ENCODE measurements at regions not wholly inside any gene's neighbourhood (a gene's known extent, or its start where the extent isn't known, plus 50 kb on each side); places are given as distances from the start of the nearest gene placed in this dataset.

DNA sequence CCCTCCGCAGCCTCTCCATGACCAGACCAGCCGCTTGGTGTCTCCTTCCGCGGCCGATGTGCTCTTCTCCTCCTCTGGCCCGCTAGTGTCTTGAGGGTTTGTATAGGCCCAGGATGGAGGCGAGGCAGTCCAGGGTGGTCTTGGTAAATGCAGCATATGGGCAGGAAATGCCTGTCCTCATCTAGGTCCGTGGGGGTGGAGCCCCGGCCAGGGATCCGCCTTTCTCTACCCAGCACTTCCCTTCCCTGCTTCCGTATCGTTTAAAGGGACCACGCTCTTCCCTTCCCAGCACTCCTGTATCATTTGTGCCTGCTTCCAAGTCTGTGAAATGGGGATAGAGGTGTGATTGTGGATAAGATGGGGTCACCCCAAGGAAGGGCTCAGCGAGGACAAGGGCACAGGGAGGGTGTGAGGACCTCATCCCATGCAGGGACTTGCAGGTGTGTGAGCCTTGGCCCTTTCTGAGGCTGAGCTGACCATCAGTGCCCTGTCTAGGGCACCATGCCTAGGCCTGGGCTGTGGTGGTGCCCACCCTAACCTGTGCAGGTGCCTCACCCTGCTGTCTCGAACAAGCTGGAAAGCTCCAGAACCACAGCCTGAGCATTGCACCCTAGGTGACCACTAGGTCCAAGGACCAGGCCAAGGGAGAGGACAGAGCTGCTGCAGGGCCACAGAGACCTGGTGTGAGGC lies 326.8 kb upstream of the RTL1 start:
- dilution Hi-C loops (cut with MboI; ENCODE audit: extremely low pct_ligation_motif_present, low sequenced_read_pairs): no loop called here
- no peaks in the 10 kb centered on the region for H3K9me3 ChIP-seq (replicated peaks; ENCODE audit: control insufficient read depth, insufficient read depth, low read length)
- intact Hi-C loops (cut with micrococcal nuclease): no loop called here
- H3K4me1 ChIP-seq (ENCODE audit: control insufficient read depth, extremely low read depth, insufficient read depth, low read length): no peaks in the 10 kb centered on the region
- H4K20me1 ChIP-seq (replicated peaks; ENCODE audit: control insufficient read depth, extremely low read depth, insufficient read depth, low read length): no peaks in the 10 kb centered on the region
- no peaks in the 10 kb centered on the region for H3K9me1 ChIP-seq (replicated peaks; ENCODE audit: control insufficient read depth, extremely low read depth, insufficient read depth, low read length)
- CTCF ChIA-PET: interaction anchor here (0.9 kb wide), 1 partner anchor 9 kb away, joined by 3 read pairs; no protein-coding TSS in a partner anchor
- no peak overlapping the region for H3K4me3 ChIP-seq (replicated peaks in 1 of 3; ENCODE audit: insufficient read depth in 1 of 3, low read depth in 1 of 3, low read length in 3 of 3)
- no peak overlapping the region for H3K4me2 ChIP-seq (ENCODE audit: insufficient read depth, low read length)
- H3K79me2 ChIP-seq (ENCODE audit: control insufficient read depth, insufficient read depth, low read length): no peaks in the 10 kb centered on the region
- H3K27ac ChIP-seq (ENCODE audit: insufficient read depth, low read depth, low read length): no peak overlapping the region
- TF ChIP-seq FOS (IDR thresholded peaks at IDR 0.05; ENCODE audit: borderline replicate concordance, insufficient read depth, low read length) (no peak), JUN (IDR thresholded peaks at IDR 0.05; ENCODE audit: borderline replicate concordance, insufficient read depth, insufficient read length, low read depth) (no peak), EZH2 (IDR thresholded peaks at IDR 0.05; ENCODE audit: borderline replicate concordance, low read depth, low read length, severe bottlenecking) (no peak), POLR2A (IDR thresholded peaks at IDR 0.05; ENCODE audit: low read depth, low read length) (no peak), POLR2AphosphoS5 (IDR thresholded peaks at IDR 0.05; ENCODE audit: insufficient read depth, low read depth, low read length) (no peak), GATA2 (IDR thresholded peaks at IDR 0.05; ENCODE audit: insufficient read depth, insufficient read length, low read depth, low read length) (no peak), MYC (IDR thresholded peaks at IDR 0.05; ENCODE audit: low read depth, low read length) (no peak)
- TF ChIP-seq, protein P1, sequence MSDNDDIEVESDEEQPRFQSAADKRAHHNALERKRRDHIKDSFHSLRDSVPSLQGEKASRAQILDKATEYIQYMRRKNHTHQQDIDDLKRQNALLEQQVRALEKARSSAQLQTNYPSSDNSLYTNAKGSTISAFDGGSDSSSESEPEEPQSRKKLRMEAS (IDR thresholded peaks at IDR 0.05; ENCODE audit: insufficient read depth, insufficient read length): no peak
- TF ChIP-seq, protein P2, sequence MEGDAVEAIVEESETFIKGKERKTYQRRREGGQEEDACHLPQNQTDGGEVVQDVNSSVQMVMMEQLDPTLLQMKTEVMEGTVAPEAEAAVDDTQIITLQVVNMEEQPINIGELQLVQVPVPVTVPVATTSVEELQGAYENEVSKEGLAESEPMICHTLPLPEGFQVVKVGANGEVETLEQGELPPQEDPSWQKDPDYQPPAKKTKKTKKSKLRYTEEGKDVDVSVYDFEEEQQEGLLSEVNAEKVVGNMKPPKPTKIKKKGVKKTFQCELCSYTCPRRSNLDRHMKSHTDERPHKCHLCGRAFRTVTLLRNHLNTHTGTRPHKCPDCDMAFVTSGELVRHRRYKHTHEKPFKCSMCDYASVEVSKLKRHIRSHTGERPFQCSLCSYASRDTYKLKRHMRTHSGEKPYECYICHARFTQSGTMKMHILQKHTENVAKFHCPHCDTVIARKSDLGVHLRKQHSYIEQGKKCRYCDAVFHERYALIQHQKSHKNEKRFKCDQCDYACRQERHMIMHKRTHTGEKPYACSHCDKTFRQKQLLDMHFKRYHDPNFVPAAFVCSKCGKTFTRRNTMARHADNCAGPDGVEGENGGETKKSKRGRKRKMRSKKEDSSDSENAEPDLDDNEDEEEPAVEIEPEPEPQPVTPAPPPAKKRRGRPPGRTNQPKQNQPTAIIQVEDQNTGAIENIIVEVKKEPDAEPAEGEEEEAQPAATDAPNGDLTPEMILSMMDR (IDR thresholded peaks at IDR 0.05; ENCODE audit: extremely low read depth in 1 of 2, insufficient read depth in 1 of 2, low read depth in 1 of 2, low read length in 2 of 2): no peak
- H3K9ac ChIP-seq (replicated peaks; ENCODE audit: extremely low read depth, insufficient read depth, low read length): no peak overlapping the region
- no peak overlapping the region for H2AFZ ChIP-seq (ENCODE audit: low read depth, low read length)
- POLR2A ChIA-PET: no interaction called here
- no peaks in the 10 kb centered on the region for H3K27me3 ChIP-seq (ENCODE audit: control insufficient read depth in 2 of 2, insufficient read depth in 2 of 2, low read length in 2 of 2)
- FAIRE-seq (no peak), DNase-seq (ENCODE audit: low read depth, low spot score) (no peak)
- no peaks in the 10 kb centered on the region for H3K36me3 ChIP-seq (ENCODE audit: control insufficient read depth in 2 of 2, extremely low read depth in 1 of 2, insufficient read depth in 2 of 2, low read length in 2 of 2)
- no TSS peak for BruUV-seq (replicated peaks)

All from endothelial cell of umbilical vein (primary cell).